ENCODE measurements at regions not wholly inside any gene's neighbourhood (a gene's known extent, or its start where the extent isn't known, plus 50 kb on each side); places are given as distances from the start of the nearest gene placed in this dataset.
"Not testable (repeated sequence)": the region's sequence is repeated elsewhere in the genome, so short reads cannot be mapped to it uniquely, and the experiment has no call there.

DNA sequence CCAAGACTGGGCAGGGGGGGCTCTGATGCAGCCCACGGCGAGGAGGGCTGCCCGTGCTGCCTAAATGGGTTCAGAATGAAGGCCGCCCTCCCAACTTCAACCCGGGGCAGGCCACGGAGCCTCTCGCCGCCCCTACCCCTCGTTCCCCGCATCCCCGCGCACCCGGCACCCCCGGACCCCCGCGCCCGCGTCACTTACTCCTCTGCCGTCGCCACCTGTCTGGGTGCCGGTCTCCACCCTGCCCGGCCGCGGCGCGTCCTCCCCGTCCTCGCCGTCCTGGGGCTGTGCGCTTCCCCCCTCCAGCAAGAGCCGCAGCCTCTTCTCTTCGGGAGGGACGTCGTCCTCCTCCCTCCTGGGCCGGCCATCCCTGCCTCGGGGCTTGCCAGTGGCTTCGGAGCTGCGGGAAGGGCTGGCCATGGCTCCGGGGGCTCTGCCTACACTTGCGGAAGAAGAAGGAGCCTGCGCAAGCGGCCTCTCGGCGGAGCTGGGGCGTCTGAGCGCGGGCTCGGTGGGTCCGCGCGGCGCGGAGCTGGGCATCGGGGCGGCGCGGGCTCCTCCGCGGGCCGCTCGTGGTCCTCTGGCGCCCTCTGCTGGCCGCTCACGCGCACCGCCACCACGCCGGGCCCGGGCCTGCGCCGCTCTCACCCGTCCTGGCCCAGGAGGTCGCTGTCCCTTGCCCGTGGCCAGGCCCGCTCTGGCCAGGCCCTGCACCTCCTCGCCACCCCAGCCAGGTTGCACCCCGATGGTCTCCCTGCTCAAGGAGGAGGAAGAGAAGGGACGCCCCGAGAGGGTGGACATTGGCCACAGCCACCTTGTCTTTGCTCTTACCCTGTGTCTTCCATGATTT is 59.3 kb upstream of the CLEC6A start:
- H3K4ac ChIP-seq (replicated peaks; ENCODE audit: insufficient read length, low read depth, low read length); H4K8ac ChIP-seq (ENCODE audit: extremely low read depth, insufficient read depth, low read length); H3K4me1 ChIP-seq (replicated peaks in 1 of 4; ENCODE audit: control insufficient read depth in 3 of 4, insufficient read depth in 4 of 4, low read length in 3 of 4); H3K23me2 ChIP-seq (ENCODE audit: low read depth, low read length); H3K18ac ChIP-seq (ENCODE audit: extremely low read depth, low read length); H2BK120ac ChIP-seq (replicated peaks; ENCODE audit: low read depth, low read length); H3K27ac ChIP-seq (ENCODE audit: low read depth, low read length); H2BK15ac ChIP-seq (ENCODE audit: low read length); POLR2A ChIA-PET (ENCODE audit: partially characterized antibody); H3K23ac ChIP-seq (ENCODE audit: insufficient read length); H3K9me3 ChIP-seq (ENCODE audit: insufficient read depth in 2 of 2, low read depth in 1 of 2, low read length in 1 of 2); H3K56ac ChIP-seq (replicated peaks; ENCODE audit: insufficient read length, low read depth, low read length); H3K36me3 ChIP-seq (ENCODE audit: control insufficient read depth in 2 of 4, insufficient read depth in 4 of 4, low read length in 3 of 4); FAIRE-seq; H3K27me3 ChIP-seq (replicated peaks in 1 of 4; ENCODE audit: control insufficient read depth in 3 of 4, extremely low read depth in 1 of 4, insufficient read depth in 3 of 4, low read length in 3 of 4); H2AK5ac ChIP-seq (ENCODE audit: low read depth, low read length); H4K91ac ChIP-seq (replicated peaks; ENCODE audit: insufficient read length, low read length); H2BK20ac ChIP-seq (ENCODE audit: low read length); H4K20me1 ChIP-seq (replicated peaks in 1 of 2; ENCODE audit: control insufficient read depth in 1 of 2, insufficient read depth in 2 of 2, low read length in 2 of 2); H2BK5ac ChIP-seq (ENCODE audit: low read depth, low read length); H3K14ac ChIP-seq (ENCODE audit: insufficient read length); H3K79me1 ChIP-seq (ENCODE audit: low read depth, low read length); H2AFZ ChIP-seq (ENCODE audit: low read length); H3K79me2 ChIP-seq (ENCODE audit: control insufficient read depth in 1 of 2, insufficient read depth in 2 of 2, low read length in 2 of 2); H2BK12ac ChIP-seq (ENCODE audit: low read depth, low read length): not testable (repeated sequence)
- Histone ChIP-seq H3K4me3 (ENCODE audit: extremely low read depth in 1 of 4, insufficient read depth in 2 of 4, low read depth in 3 of 4, low read length in 4 of 4) (peak overlapping the region; percentile 47 to 73 (median 54)), H3K4me2 (ENCODE audit: insufficient read depth in 1 of 2, low read depth in 2 of 2, low read length in 2 of 2) (peak overlapping the region; percentile 73 to 75), H3K9ac (replicated peaks in 1 of 4; ENCODE audit: extremely low read depth in 1 of 4, low read depth in 3 of 4, low read length in 3 of 4) (0 out of 7 replicates have a peak overlapping the region, but pooled peaks of 2 of the 4 experiments have one; percentile 8 to 30), H4K5ac (ENCODE audit: insufficient read length, low read depth, low read length) (peak overlapping the region; percentile 60)
- TF ChIP-seq TBP (IDR thresholded peaks at IDR 0.05; ENCODE audit: low read depth, low read length) (peak; percentile 14; the same call in 1 of the 2 replicates), RAD21 (IDR thresholded peaks at IDR 0.05 in 1 of 2, conservative IDR thresholded peaks at IDR 0.05 in 1 of 2; ENCODE audit: low read depth in 2 of 2, low read length in 2 of 2) (peak; percentile 53 to 66), KDM4A (IDR thresholded peaks at IDR 0.05; ENCODE audit: low read depth, low read length, severe bottlenecking) (peak; percentile 52), NRF1 (IDR thresholded peaks at IDR 0.05; ENCODE audit: low read depth, low read length) (0 out of 2 replicates have a peak, but pooled peaks have one; percentile 5), TAF1 (IDR thresholded peaks at IDR 0.05; ENCODE audit: low read depth, low read length) (0 out of 2 replicates have a peak, but pooled peaks have one; percentile 20), CTCF (IDR thresholded peaks at IDR 0.05; ENCODE audit: control extremely low read depth in 1 of 3, insufficient read depth in 1 of 3, low read depth in 1 of 3, low read length in 3 of 3) (peak; percentile 53 to 71 (median 70))
- WGBS, 2 experiments (ENCODE audit: extremely low coverage in 1 of 2, insufficient coverage in 1 of 2, insufficient read length in 1 of 2, insufficient replicate concordance in 2 of 2, low coverage in 1 of 2, low lambda C conversion rate in 2 of 2, missing lambda C conversion rate in 1 of 2) = 4% methylated on average over 30 of the region's 79 CpGs; no CpG with 5 or more reads in 1 of the 2 experiments
- CTCF ChIA-PET (ENCODE audit: partially characterized antibody) = interaction anchor here (0.6 to 1.0 kb wide), 2 partner anchors 55 to 88 kb away, joined by 3 read pairs; no protein-coding TSS in a partner anchor
- peak in 1 of 2 experiments; percentile 93 for DNase-seq (ENCODE audit: low read depth in 1 of 2, low spot score in 2 of 2)
